ENCODE measurements at regions not wholly inside any gene's neighbourhood (a gene's known extent, or its start where the extent isn't known, plus 50 kb on each side); places are given as distances from the start of the nearest gene placed in this dataset.

DNA sequence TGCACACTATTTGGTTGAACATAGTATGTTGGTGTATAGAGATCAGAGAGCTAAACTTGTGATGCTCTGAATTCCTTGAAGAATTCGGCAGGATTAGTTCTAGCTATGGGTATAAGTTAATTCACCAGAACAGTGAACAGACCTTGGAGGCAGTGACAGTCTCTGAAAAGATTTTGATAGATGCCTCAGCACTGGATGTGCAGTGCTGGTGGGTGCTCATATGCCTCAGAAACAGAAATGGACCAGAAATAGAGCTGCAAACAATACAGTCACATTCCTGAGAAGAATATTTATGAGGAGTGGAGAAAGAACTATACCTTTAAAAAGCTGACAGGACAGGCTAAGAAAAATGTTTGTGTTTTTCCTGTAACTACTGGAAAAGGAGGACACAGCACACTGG lies 747.7 kb downstream of the KCTD16 start:
- DNase-seq (ENCODE audit: low read depth): no peak
- in situ Hi-C loops (cut with HindIII; ENCODE audit: low pct_unique_long_range_greater_than_20kb, low sequenced_read_pairs): no loop called here

DNA sequence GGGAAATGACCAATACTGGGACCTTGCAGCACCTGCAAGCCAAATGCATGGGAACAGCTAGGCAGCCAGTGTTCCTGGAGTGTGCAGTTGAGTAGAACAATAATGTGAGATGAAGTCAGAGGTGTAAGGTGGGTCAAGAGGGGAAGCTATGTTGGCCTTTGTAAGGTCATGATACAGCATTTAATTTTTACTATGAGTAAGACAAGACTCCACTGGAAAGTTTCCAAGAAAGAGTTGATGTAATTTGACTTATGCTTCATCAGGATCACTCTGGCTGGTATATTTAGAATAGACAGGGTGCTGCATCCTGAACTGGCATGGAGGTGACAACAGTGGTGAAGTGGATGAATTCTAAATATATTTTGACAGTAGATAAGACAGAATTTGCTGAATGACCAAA lies 744.8 kb downstream of the KCTD16 start:
- DNase-seq (ENCODE audit: low read depth): no peak
- in situ Hi-C loops (cut with HindIII; ENCODE audit: low pct_unique_long_range_greater_than_20kb, low sequenced_read_pairs): no loop called here

DNA sequence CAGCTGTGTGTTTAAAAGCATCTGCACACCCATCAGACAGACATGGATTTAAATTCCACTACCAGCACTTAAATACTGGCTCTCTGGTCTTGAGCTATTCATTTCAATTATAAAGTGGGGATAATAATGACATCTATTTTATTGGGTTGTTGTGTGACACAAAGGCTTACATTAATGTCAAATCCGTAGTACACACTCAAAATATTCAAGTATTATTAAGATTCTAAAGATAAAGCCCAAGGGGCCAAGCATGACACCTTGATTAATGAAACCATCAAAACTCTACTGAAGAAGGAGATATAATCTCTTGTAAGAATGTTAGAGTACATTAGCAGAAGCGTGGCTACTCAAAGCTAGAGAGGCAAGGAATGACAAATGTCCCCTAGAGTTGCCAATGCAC lies 743.0 kb downstream of the KCTD16 start:
- in situ Hi-C loops (cut with HindIII; ENCODE audit: low pct_unique_long_range_greater_than_20kb, low sequenced_read_pairs): no loop called here
- DNase-seq (ENCODE audit: low read depth): no peak

DNA sequence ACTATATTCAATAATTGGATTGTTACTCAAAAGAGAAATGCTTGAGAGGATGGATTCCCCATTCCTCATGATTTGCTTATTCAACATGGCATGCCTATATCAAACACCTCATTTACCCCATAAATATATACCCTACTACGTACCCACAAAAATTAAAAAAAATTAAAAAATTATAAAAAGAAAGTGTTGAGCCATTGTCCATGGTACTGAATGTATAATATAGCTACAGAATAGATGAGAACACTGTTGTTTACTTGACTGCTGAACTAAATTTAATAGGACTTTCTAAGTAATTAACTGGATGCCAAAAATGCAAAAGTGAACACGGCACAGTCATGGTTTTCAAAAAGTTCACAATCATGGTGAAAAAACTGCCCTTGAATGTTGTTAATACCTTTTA lies 725.8 kb downstream of the KCTD16 start:
- no peak for DNase-seq (ENCODE audit: low read depth)
- in situ Hi-C loops (cut with HindIII; ENCODE audit: low pct_unique_long_range_greater_than_20kb, low sequenced_read_pairs): no loop called here

DNA sequence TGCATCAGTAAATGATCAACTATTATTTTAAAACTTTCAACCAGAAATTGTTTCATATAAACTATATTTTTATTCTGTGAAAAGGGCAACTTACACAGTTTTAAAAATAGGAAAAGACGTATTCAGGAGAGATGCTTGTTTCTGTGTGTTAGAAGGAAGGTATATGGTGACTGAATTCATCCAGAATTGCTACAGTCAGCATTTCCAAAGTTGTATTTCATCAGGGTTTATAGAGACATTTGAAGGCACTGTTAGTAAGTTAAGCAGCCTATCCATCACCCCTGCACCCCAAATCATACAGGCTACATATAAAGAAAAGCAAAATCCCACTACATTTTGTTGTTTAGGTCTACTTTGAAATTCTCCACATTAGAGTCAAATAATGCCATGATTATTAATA lies 716.0 kb downstream of the KCTD16 start:
- in situ Hi-C loops (cut with HindIII; ENCODE audit: low pct_unique_long_range_greater_than_20kb, low sequenced_read_pairs): no loop called here
- no peak for DNase-seq (ENCODE audit: low read depth)

DNA sequence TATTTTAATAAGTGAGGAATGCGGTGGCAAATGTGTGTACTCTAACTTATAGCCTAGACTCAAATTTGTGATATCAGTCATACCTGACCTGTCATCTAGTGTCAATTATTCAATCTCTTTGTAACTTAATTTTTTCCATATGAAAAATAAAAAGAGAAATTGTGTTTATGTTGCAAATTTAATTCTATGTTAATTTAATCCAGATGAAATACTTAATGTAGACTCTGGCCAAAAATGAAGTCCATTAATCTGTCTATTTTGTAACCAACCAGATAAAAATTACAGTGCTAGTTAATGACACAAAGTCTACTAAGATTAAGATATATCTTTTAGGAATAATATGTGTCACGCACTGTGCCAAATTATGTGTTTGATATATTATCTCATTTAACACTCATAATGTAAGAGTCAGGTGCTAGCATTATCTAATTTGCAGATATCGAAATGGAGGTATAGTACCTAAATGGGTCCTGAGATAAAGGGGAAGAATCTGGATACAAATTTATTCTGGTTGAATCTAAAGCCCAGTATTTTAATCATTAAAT lies 712.1 kb downstream of the KCTD16 start:
- in situ Hi-C loops (cut with HindIII; ENCODE audit: low pct_unique_long_range_greater_than_20kb, low sequenced_read_pairs): no loop called here
- no peak for DNase-seq (ENCODE audit: low read depth)

DNA sequence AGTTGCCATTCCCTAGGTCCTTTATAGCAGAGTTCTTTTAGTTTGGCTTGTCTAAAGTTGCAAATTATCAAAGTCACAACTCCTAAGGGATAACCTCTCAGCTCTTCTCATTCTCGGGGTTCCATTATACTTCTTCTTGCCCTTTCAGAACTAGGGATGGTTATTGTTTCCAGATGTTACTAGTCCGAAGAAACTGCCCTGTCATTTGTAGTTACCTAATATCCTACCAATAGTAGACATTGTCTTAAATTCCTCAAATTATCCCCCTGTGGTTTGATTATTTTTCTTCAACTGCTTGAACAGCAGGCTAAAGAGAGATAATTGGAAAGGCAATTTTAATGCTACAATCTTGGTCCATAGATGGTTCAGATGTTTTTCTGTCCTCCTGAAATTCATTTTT lies 709.8 kb downstream of the KCTD16 start:
- in situ Hi-C loops (cut with HindIII; ENCODE audit: low pct_unique_long_range_greater_than_20kb, low sequenced_read_pairs): no loop called here
- no peak for DNase-seq (ENCODE audit: low read depth)

DNA sequence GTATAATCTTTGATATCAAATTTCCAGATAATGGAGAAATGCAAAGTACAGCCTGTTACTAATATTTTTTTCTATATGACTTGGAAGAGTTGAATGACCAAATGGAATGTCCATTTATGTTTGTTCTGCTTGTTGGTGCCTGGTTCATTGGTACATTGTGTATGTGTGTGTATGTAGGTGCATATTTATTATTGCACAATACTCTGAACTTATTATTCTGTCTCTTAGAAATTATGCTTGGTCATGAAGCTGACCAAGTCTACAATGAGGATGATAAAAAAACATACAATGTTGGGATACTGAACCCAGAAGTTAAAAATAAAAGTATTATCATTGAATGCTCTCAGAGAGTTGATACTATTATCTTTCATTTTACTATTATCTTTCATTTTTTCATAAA lies 706.3 kb downstream of the KCTD16 start:
- DNase-seq (ENCODE audit: low read depth): no peak
- in situ Hi-C loops (cut with HindIII; ENCODE audit: low pct_unique_long_range_greater_than_20kb, low sequenced_read_pairs): no loop called here

DNA sequence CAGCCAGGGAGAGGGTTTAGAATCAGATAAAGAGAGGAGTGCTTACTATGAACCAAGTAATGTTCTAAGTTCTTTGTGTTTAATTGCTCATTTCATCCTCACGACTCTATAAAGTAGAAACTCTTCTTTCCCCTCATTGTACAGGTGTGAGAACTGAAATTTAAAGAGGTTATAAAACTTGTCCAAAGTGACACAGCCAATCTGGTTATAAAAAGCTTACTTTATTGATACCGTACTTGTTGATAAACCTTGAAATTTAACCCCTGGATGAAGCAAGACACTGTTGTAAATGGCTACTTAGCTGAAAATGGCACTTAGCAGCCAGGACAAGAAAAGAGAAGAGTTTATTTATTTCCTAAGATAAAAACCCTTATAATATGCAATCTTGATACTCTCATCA lies 702.4 kb downstream of the KCTD16 start:
- no peak for DNase-seq (ENCODE audit: low read depth)
- in situ Hi-C loops (cut with HindIII; ENCODE audit: low pct_unique_long_range_greater_than_20kb, low sequenced_read_pairs): no loop called here

DNA sequence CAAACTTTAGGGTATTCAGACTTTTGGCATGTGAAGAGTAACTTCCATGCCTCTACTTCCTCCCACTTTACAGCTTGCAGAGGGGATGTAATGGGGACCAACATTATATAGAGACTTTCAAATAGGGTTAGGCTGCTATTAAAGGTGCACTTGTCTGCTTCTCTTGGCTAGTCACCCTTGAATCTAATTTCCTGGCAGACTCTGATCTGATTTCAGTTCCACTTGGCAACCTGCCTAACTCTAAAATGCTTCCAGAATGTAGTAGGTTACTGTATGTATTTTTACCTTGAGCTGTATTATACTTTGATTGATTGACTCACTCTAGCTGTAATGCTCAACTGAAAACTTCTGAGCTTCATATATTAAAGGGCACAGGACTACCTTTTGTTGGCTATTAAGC lies 693.4 kb downstream of the KCTD16 start:
- no peak for DNase-seq (ENCODE audit: low read depth)
- in situ Hi-C loops (cut with HindIII; ENCODE audit: low pct_unique_long_range_greater_than_20kb, low sequenced_read_pairs): no loop called here

DNA sequence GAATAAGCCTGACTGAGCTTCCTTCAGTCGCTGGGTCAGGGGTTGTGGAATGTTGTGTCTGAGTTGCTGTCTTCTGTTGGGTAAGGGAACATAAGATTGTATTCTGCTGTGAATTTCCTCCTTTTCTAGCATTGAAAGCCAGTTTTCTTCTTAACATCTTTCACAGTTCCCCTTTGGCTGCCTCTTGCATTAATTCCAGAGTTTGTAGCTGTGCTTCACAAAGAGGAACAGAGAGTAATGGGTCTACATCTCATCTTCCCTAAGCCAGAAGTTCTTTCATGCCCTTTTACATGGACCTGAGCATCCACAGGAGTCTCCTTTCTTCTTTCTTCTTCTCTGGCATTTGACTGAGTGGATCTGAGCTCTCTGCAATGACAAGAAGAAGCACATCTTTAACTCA lies 686.8 kb downstream of the KCTD16 start:
- in situ Hi-C loops (cut with HindIII; ENCODE audit: low pct_unique_long_range_greater_than_20kb, low sequenced_read_pairs): no loop called here

DNA sequence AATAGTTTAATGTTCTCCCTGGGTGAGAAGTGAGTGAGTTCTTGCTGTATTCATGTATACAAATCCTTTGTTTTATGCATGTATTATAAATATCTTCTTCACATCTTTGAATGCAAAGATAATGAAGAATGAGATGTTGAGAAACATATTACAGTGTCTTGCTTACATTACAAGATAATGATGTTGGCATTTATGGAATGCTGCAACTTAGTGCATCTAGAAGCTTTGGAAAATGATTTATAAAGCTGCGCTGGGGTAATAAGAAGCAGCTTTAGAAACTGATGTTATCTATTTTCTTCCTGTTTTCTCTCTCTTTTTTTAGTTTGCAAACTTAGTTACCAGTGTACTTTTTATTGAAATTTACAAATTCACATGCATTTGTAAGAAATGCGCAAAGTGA lies 673.4 kb downstream of the KCTD16 start:
- in situ Hi-C loops (cut with HindIII; ENCODE audit: low pct_unique_long_range_greater_than_20kb, low sequenced_read_pairs): no loop called here
- no peak for DNase-seq (ENCODE audit: low read depth)

More for the DNA sequence above, 686.8 kb downstream of the KCTD16 start:
- DNase-seq (ENCODE audit: low read depth): no peak

DNA sequence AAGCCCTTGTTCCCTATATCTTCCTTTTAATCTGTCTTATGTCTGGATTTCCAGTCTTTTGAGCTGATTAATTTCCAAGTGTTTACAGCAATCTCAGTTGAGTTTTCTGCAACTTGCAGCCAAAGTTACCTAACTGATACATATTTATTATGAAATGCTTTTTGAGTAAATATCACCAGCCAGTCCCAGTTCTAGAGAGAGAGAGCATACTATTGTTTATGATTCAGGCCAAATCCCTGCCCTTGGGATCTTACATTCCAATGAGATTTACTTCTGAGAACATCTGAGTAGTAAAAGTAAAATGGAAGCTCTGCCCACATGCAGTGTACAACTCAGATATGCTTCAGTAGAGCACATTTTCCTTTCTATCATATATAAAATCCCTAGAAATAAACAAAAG lies 661.7 kb downstream of the KCTD16 start:
- no peak for DNase-seq (ENCODE audit: low read depth)
- in situ Hi-C loops (cut with HindIII; ENCODE audit: low pct_unique_long_range_greater_than_20kb, low sequenced_read_pairs): no loop called here

DNA sequence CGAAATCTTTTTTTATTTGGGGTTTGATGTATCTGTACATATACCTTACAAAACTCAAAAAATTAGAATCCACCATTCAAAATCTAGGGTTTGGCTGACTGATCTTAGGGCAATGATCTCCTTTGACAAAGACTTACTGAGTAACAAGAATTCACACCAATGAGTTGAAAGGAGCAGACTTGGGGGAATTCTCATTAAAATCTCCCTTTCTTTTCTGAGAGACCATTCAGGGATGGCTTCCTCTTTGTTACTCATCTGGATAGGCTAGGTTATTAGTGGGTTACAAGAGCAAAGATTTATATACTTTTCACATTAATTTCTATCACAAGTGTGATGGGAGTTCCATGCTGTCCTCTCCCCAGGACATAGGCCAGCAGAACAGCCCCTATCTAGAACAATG lies 661.0 kb downstream of the KCTD16 start:
- in situ Hi-C loops (cut with HindIII; ENCODE audit: low pct_unique_long_range_greater_than_20kb, low sequenced_read_pairs): no loop called here
- no peak for DNase-seq (ENCODE audit: low read depth)

DNA sequence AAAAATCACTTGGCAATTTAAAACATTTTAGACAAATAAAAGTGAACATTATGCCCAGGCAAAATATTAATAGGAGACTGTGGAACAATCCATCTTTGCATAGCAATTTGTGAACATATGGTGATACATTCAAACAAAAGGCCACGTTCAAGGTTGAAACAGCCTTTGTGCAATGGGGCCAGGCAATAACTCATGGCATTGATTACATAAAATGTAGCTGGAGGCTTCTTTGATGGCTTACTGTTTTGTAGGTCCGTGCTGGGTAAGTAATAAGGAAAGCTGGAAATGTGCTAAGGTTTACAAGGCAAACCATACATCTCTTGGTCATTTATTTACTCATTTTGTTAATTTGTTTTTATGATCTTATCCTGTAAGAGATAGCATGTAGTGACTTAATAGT lies 651.8 kb downstream of the KCTD16 start:
- in situ Hi-C loops (cut with HindIII; ENCODE audit: low pct_unique_long_range_greater_than_20kb, low sequenced_read_pairs): no loop called here
- DNase-seq (ENCODE audit: low read depth): no peak

DNA sequence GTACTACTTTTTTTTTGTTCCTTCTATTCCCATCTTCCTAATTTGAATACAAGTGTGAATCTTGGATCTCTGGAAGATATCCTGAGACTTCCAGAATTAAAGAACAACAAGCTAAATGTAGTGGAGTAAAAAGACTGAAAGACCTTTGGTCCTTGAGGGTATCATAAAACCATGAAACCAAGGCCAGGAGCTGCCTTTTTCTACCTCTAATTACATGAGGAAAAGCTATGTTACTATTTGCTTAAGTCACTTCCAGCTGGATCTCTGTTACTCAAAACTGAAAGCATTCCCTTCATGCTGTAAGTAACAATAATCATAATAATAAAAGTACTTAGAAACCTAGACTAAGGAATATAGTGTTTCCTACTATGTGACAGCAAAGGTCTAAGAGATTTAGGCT lies 649.6 kb downstream of the KCTD16 start:
- no peak for DNase-seq (ENCODE audit: low read depth)
- in situ Hi-C loops (cut with HindIII; ENCODE audit: low pct_unique_long_range_greater_than_20kb, low sequenced_read_pairs): no loop called here

DNA sequence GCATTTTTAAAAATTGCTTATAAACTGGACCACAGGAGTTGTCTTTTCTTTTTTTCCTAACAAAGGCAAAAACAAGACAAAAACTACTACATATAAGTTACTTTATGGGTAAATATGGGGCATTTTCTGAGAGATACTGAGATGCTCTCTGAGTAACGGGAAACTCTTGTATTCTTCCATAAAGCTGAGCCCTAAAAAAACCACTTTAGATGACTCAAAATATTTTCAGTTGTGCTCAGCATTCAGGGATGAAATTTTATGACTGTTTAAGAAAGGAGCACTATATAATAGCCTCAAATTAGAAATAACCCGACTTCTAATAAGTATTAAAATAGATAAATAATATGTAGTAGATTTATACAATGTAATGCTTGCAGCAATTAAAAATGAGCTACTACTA lies 644.5 kb downstream of the KCTD16 start:
- in situ Hi-C loops (cut with HindIII; ENCODE audit: low pct_unique_long_range_greater_than_20kb, low sequenced_read_pairs): no loop called here

DNA sequence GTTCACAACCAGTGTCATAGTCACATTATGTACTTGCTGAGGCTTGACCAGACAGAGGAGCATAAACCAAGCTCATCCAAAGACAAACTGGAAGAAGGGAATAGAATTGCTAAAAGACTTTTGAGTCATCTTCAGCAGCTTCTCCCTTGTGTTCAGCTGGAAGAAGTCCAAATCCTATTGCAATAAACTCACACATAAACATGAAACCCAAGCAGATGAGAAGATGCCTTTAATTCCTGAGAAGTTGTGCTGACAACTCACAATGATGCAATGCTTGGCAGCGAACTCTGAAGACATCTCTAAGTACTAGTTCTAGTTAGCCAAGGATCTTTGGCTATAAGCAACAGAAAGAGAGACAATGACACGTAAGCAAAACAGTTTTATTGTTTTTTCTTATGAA lies 642.1 kb downstream of the KCTD16 start:
- in situ Hi-C loops (cut with HindIII; ENCODE audit: low pct_unique_long_range_greater_than_20kb, low sequenced_read_pairs): no loop called here
- no peak for DNase-seq (ENCODE audit: low read depth)

More for the DNA sequence above, 644.5 kb downstream of the KCTD16 start:
- no peak for DNase-seq (ENCODE audit: low read depth)

DNA sequence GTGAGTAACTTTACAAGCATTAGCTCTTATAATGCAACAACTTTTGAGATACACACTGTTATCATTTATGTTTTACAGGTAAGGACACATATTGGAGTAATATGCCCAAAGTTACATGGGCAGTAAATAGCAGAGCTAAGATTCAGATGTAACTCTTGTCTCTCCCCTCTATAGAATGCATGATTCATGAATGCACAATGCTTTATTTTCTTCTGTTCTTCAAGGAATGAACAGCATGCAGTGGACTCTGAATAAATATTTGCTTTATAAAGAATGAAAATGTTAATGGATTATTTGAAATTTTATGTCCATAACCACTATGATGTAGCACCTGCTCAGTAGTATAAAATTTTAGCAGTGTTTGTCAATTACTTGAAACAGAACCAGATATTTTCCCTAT lies 629.5 kb downstream of the KCTD16 start:
- DNase-seq (ENCODE audit: low read depth): no peak
- in situ Hi-C loops (cut with HindIII; ENCODE audit: low pct_unique_long_range_greater_than_20kb, low sequenced_read_pairs): no loop called here

DNA sequence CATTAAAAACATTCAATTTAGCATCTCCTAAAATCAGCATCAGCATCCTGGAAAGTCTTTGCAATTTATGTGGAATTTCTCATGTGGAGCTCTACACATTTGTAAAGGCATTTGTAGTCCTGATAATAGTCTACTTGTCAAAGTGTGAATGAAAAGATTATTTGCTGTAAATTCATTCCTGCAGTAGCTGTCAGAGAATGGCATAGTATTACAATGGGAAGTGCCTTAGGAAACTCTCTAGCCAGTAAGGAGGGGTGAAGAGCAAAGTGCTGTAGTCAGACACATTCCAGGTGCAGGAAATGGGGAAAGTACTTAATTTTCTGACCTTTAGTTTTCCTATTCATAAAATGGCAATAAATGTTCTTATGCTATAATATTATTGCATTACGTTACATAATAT lies 627.9 kb downstream of the KCTD16 start:
- DNase-seq (ENCODE audit: low read depth): no peak
- in situ Hi-C loops (cut with HindIII; ENCODE audit: low pct_unique_long_range_greater_than_20kb, low sequenced_read_pairs): no loop called here

DNA sequence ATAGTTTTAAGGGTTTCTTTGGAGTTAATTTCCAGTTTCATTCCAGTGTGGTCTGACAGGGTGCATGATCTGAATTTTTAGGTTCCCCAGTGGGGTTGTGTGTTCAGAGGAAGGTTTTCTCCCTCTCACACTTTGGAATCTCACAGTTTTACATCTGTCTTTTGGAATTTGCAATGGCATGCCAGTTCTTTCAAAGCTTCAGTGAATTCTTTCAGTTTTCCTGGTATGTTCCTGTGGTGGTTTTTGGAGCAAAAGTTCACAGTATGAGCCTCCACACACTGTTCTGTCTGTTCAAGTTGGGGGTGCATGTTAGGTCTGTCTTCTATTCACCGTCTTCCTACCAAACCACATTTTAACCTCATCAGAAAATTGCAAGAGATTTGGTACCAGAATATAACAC lies 624.2 kb downstream of the KCTD16 start:
- no peak for DNase-seq (ENCODE audit: low read depth)
- in situ Hi-C loops (cut with HindIII; ENCODE audit: low pct_unique_long_range_greater_than_20kb, low sequenced_read_pairs): no loop called here
